ENCODE measurements at regions not wholly inside any gene's neighbourhood (a gene's known extent, or its start where the extent isn't known, plus 50 kb on each side); places are given as distances from the start of the nearest gene placed in this dataset.

DNA sequence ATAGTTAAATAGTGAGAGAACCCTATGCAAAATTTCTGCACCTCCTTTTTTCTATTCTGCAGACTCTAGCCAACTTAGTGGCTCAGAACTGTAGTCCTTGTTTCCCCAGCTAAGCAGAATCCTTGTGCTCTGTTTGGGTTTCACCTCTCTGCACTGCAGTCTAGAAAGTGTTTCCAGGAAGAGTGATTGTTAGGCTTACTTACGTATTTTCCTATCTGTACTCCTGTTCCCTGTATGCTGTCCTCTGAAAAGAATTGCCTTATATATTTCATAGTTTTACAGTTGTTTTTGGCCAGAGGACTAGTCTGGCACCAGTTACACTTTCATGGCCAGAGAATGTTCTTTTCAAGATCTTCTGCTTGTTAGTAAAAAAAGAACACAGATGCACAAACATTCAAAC, 154.6 kb upstream of the POT1 start:
- Histone ChIP-seq H3K9ac (ENCODE audit: control insufficient read depth, extremely low read depth, insufficient read depth, low read length) (no peak overlapping the region), H2AFZ (ENCODE audit: control insufficient read depth, low read length) (no peak overlapping the region), H3K36me3 (ENCODE audit: control insufficient read depth in 2 of 2, extremely low read depth in 1 of 2, insufficient read depth in 2 of 2, low read length in 2 of 2) (no peaks in the 10 kb centered on the region), H4K20me1 (ENCODE audit: control insufficient read depth, extremely low read depth, insufficient read depth, low read length) (no peaks in the 10 kb centered on the region), H3K4me2 (ENCODE audit: control insufficient read depth, extremely low read depth, insufficient read depth, low read depth, low read length) (no peak overlapping the region), H3K27me3 (ENCODE audit: control insufficient read depth, extremely low read depth, insufficient read depth, low read length) (no peaks in the 10 kb centered on the region), H3K79me2 (ENCODE audit: control insufficient read depth, insufficient read depth, low read length) (no peaks in the 10 kb centered on the region), H3K4me1 (ENCODE audit: control insufficient read depth, extremely low read depth, insufficient read depth, low read length) (peaks cover 5% of the 10 kb centered on the region), H3K9me3 (ENCODE audit: control insufficient read depth, low read depth, low read length) (no peaks in the 10 kb centered on the region), H3K27ac (ENCODE audit: control insufficient read depth, insufficient read depth, low read length) (no peak overlapping the region), H3K4me3 (ENCODE audit: control insufficient read depth in 2 of 3, extremely low read depth in 1 of 3, insufficient read depth in 2 of 3, low read depth in 1 of 3, low read length in 3 of 3) (no peak overlapping the region), H3K9me1 (ENCODE audit: control insufficient read depth, extremely low read depth, insufficient read depth, low read length) (no peaks in the 10 kb centered on the region)
- FAIRE-seq (no peak), DNase-seq (ENCODE audit: low read depth, low spot score) (no peak)
- dilution Hi-C loops (cut with MboI; ENCODE audit: extremely low pct_ligation_motif_present, low sequenced_read_pairs), result no loop called here
- TF ChIP-seq CTCF (optimal IDR thresholded peaks at IDR 0.05 in 1 of 3, IDR thresholded peaks at IDR 0.05 in 1 of 3, conservative IDR thresholded peaks at IDR 0.05 in 1 of 3; ENCODE audit: extremely low read depth in 1 of 3, insufficient read depth in 2 of 3, low read length in 3 of 3) (no peak), EZH2 (IDR thresholded peaks at IDR 0.05; ENCODE audit: low read length) (no peak)

GRCh38 chr7:125074141-125074540, 144.5 kb upstream of the POT1 start:
- no peaks in the 10 kb centered on the region for H3K27me3 ChIP-seq (ENCODE audit: control insufficient read depth, extremely low read depth, insufficient read depth, low read length)
- no peak overlapping the region for H3K9ac ChIP-seq (ENCODE audit: control insufficient read depth, extremely low read depth, insufficient read depth, low read length)
- H3K79me2 ChIP-seq (ENCODE audit: control insufficient read depth, insufficient read depth, low read length), result no peaks in the 10 kb centered on the region
- no peak for TF ChIP-seq CTCF (optimal IDR thresholded peaks at IDR 0.05 in 1 of 3, IDR thresholded peaks at IDR 0.05 in 1 of 3, conservative IDR thresholded peaks at IDR 0.05 in 1 of 3; ENCODE audit: extremely low read depth in 1 of 3, insufficient read depth in 2 of 3, low read length in 3 of 3)
- TF ChIP-seq EZH2 (IDR thresholded peaks at IDR 0.05; ENCODE audit: low read length), result no peak
- H3K4me2 ChIP-seq (ENCODE audit: control insufficient read depth, extremely low read depth, insufficient read depth, low read depth, low read length), result no peak overlapping the region
- H3K9me3 ChIP-seq (ENCODE audit: control insufficient read depth, low read depth, low read length), result no peaks in the 10 kb centered on the region
- FAIRE-seq (no peak), DNase-seq (ENCODE audit: low read depth, low spot score) (no peak)
- no peak overlapping the region for H3K27ac ChIP-seq (ENCODE audit: control insufficient read depth, insufficient read depth, low read length)
- no peaks in the 10 kb centered on the region for H3K36me3 ChIP-seq (ENCODE audit: control insufficient read depth in 2 of 2, extremely low read depth in 1 of 2, insufficient read depth in 2 of 2, low read length in 2 of 2)
- no peaks in the 10 kb centered on the region for H3K9me1 ChIP-seq (ENCODE audit: control insufficient read depth, extremely low read depth, insufficient read depth, low read length)
- H4K20me1 ChIP-seq (ENCODE audit: control insufficient read depth, extremely low read depth, insufficient read depth, low read length), result no peaks in the 10 kb centered on the region
- H3K4me1 ChIP-seq (ENCODE audit: control insufficient read depth, extremely low read depth, insufficient read depth, low read length), result no peaks in the 10 kb centered on the region
- dilution Hi-C loops (cut with MboI; ENCODE audit: extremely low pct_ligation_motif_present, low sequenced_read_pairs), result no loop called here
- H3K4me3 ChIP-seq (ENCODE audit: control insufficient read depth in 2 of 3, extremely low read depth in 1 of 3, insufficient read depth in 2 of 3, low read depth in 1 of 3, low read length in 3 of 3), result no peak overlapping the region
- no peak overlapping the region for H2AFZ ChIP-seq (ENCODE audit: control insufficient read depth, low read length)

All from keratinocyte (primary cell).